ENCODE measurements at regions not wholly inside any gene's neighbourhood (a gene's known extent, or its start where the extent isn't known, plus 50 kb on each side); places are given as distances from the start of the nearest gene placed in this dataset.
A peak's percentile ranks its signal among the peaks of the same experiment; 100 is the strongest.

DNA sequence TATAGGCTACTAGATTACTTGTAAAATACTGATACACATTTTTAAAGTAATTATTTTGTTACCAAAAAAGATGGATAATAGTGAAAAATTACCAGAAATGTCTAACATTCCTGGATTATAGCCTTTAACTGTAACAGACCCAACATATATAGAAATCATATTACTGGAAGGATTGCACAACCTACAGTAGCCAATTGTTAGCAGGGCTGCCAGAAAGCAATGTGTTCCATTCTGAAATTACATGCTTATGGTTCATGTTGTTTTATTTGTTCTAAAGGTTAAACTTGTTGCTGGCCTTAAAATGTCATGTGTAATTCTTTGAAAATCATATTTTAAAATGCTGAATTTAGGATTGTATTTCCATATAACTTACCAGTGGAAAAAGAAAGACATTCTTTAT lies 793.6 kb upstream of the ACVR2A start:
- intact Hi-C loops (cut with DNase I; ENCODE audit: low total_unique reads), result no loop called here
- no peaks in the 10 kb centered on the region for H3K36me3 ChIP-seq
- no peaks in the 10 kb centered on the region for H3K9me3 ChIP-seq
- no peaks in the 10 kb centered on the region for H3K27me3 ChIP-seq
- TF ChIP-seq CTCF (IDR thresholded peaks at IDR 0.05) (no peak), POLR2A (IDR thresholded peaks at IDR 0.05) (no peak), POLR2AphosphoS5 (IDR thresholded peaks at IDR 0.05) (no peak)
- no peak for DNase-seq (ENCODE audit: low spot score in 2 of 2)
- H3K27ac ChIP-seq, result no peak overlapping the region
- H3K4me1 ChIP-seq, result no peaks in the 10 kb centered on the region
- no peak overlapping the region for H3K4me3 ChIP-seq

- no peaks in the 10 kb centered on the region for H3K9me3 ChIP-seq
- no peaks in the 10 kb centered on the region for H3K36me3 ChIP-seq
- no peak overlapping the region for H3K4me3 ChIP-seq
- intact Hi-C loops (cut with DNase I; ENCODE audit: low total_unique reads), result no loop called here
- no peak for TF ChIP-seq CTCF (IDR thresholded peaks at IDR 0.05)
- TF ChIP-seq POLR2A (IDR thresholded peaks at IDR 0.05), result no peak
- no peak for TF ChIP-seq POLR2AphosphoS5 (IDR thresholded peaks at IDR 0.05)
- peak overlapping the region; percentile 10 to 39 for H3K27ac ChIP-seq
- DNase-seq (ENCODE audit: low spot score in 2 of 2), result no peak
- H3K27me3 ChIP-seq, result no peaks in the 10 kb centered on the region
- H3K4me1 ChIP-seq, result no peaks in the 10 kb centered on the region
Observed at GRCh38 chr2:147049957-147050356, 794.9 kb upstream of the ACVR2A start.

DNA sequence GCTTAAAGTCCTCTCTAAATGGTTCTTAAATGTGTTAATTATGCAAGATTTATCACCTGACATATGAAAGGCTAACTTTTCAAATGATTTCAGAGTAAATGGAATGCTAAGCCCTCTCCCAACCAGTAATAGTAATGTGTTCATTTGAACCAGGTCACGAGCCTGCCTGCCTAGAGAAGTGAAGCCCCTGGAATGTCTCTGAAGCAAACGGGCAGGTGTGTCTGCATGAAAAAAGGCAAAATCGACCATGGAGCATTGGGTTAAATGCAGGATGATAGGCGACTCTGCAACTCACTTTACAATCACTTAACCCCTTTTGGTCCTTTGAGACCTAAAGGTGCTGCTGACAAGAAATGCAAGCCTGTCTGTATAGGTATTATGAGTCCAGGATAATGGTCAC lies 798.4 kb upstream of the ACVR2A start:
- no peak overlapping the region for H3K27ac ChIP-seq
- no peak for TF ChIP-seq POLR2A (IDR thresholded peaks at IDR 0.05)
- no peak for TF ChIP-seq CTCF (IDR thresholded peaks at IDR 0.05)
- no peak for TF ChIP-seq POLR2AphosphoS5 (IDR thresholded peaks at IDR 0.05)
- no peak overlapping the region for H3K4me3 ChIP-seq
- no peaks in the 10 kb centered on the region for H3K9me3 ChIP-seq
- H3K27me3 ChIP-seq, result no peaks in the 10 kb centered on the region
- intact Hi-C loops (cut with DNase I; ENCODE audit: low total_unique reads), result no loop called here
- DNase-seq (ENCODE audit: low spot score in 2 of 2), result no peak
- no peaks in the 10 kb centered on the region for H3K4me1 ChIP-seq
- H3K36me3 ChIP-seq, result no peaks in the 10 kb centered on the region

DNA sequence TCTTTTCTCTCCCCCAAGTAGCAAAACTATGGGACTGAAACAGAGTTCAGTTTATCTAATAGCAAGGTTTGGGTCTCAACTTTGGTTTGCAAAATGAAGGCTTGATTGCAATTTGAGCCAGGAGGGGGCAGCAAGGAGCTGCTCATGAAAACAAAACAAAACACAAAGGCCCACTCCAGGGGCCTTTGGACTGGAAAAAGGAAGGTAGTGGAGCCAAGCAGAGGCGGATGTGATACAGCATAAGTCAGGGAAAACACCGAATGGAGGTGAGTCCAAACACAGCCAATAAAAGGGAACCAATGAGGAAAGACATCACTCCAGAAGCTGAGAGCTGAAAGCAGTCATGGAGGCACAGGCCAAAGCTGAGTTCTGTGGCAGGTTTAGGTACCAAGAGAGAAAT lies 799.7 kb upstream of the ACVR2A start:
- no peak for DNase-seq (ENCODE audit: low spot score in 2 of 2)
- Histone ChIP-seq H3K4me3 (no peak overlapping the region), H3K27ac (no peak overlapping the region), H3K36me3 (no peaks in the 10 kb centered on the region), H3K9me3 (no peaks in the 10 kb centered on the region), H3K27me3 (no peaks in the 10 kb centered on the region), H3K4me1 (no peaks in the 10 kb centered on the region)
- intact Hi-C loops (cut with DNase I; ENCODE audit: low total_unique reads), result no loop called here
- TF ChIP-seq CTCF (IDR thresholded peaks at IDR 0.05) (peak; percentile 25 to 46 (median 39)), POLR2A (IDR thresholded peaks at IDR 0.05) (no peak)

- no peaks in the 10 kb centered on the region for H3K9me3 ChIP-seq
- DNase-seq (ENCODE audit: low spot score in 2 of 2), result no peak
- no peaks in the 10 kb centered on the region for H3K27me3 ChIP-seq
- no peak overlapping the region for H3K4me3 ChIP-seq
- H3K4me1 ChIP-seq, result no peaks in the 10 kb centered on the region
- TF ChIP-seq POLR2A (IDR thresholded peaks at IDR 0.05) (no peak), CTCF (IDR thresholded peaks at IDR 0.05) (no peak), POLR2AphosphoS5 (IDR thresholded peaks at IDR 0.05) (no peak)
- intact Hi-C loops (cut with DNase I; ENCODE audit: low total_unique reads), result no loop called here
- no peak overlapping the region for H3K27ac ChIP-seq
- no peaks in the 10 kb centered on the region for H3K36me3 ChIP-seq
Observed at GRCh38 chr2:147041121-147041494, 803.7 kb upstream of the ACVR2A start.
